ENCODE measurements at regions not wholly inside any gene's neighbourhood (a gene's known extent, or its start where the extent isn't known, plus 50 kb on each side); places are given as distances from the start of the nearest gene placed in this dataset.
"Not testable (repeated sequence)": the region's sequence is repeated elsewhere in the genome, so short reads cannot be mapped to it uniquely, and the experiment has no call there.

DNA sequence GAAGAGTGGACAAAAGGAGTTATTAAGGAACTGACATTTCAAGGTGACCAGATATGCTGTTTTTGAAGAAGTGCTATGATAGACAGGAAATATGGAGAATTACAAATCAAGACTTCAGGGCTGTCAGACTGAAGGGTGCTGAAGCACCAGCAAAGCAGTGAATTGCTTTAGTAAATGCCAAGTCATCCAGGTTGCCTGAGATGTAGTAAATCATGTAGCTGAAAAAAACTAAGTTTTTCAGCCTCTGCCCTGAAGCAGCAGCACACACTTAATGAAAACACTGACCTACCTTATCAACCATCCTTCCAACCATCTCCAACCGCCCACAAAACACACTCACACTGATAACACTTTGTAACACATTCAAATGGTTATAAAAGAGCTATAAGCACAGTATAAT is 110.0 kb downstream of the PRR15 start:
- H3K4me1 Mint-ChIP-seq; POLR2A ChIA-PET; DNase-seq (ENCODE audit: low spot score); H3K9me3 Mint-ChIP-seq; CTCF ChIA-PET; H3K4me3 Mint-ChIP-seq; H3K27ac Mint-ChIP-seq; ATAC-seq; H3K36me3 Mint-ChIP-seq; H3K27me3 Mint-ChIP-seq (ENCODE audit: low read depth): not testable (repeated sequence)

DNA sequence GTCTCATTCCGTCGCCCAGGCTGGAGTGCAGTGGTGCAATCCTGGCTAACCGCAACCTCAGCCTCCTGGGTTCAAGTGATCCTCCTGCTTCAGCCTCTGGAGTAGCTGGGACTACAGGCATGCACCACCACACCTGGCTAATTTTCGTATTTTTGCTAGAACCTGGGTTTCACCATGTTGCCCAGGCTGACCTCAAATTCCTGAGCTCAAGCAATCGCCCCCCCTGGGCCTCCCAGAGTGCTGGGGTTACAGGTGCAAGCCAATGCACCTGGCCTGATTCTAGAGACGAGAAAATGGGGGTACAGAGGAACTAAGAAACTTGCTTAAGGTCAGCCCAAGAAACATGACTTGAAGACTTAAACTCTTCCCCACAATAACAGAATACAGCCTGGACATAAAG is 111.0 kb downstream of the PRR15 start:
- H3K36me3 Mint-ChIP-seq; H3K27ac Mint-ChIP-seq; POLR2A ChIA-PET; H3K27me3 Mint-ChIP-seq (ENCODE audit: low read depth); H3K9me3 Mint-ChIP-seq; H3K4me1 Mint-ChIP-seq; ATAC-seq; H3K4me3 Mint-ChIP-seq; DNase-seq (ENCODE audit: low spot score): not testable (repeated sequence)
- CTCF ChIA-PET = interaction anchor here (0.9 kb wide), 1 partner anchor 39 kb away, joined by 3 read pairs; no protein-coding TSS in a partner anchor

DNA sequence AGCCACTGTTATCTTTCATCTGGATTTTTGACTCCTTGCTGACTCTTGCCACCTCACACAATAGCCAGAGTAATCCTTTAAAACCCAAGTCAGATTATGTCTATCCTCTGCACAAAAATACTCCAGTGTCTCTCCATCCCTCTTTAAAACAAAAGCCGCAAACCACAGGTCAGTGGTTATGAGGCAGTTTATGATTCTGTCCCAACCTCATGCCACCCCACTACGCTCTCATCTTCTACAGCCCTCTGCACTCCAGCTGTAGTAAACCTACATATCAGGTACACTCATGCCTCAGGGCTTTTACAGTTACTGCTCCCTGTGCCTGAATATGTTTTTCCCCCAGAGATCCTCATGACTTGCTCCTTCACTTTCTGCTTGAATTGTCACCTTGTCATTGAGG is 113.6 kb downstream of the PRR15 start:
- H3K27me3 Mint-ChIP-seq (ENCODE audit: low read depth); H3K4me1 Mint-ChIP-seq; POLR2A ChIA-PET; H3K9me3 Mint-ChIP-seq; H3K4me3 Mint-ChIP-seq; ATAC-seq; DNase-seq (ENCODE audit: low spot score); CTCF ChIA-PET; H3K36me3 Mint-ChIP-seq: not testable (repeated sequence)
- H3K27ac Mint-ChIP-seq = peak overlapping the region; percentile 2; the same call in 1 of the 2 replicates

DNA sequence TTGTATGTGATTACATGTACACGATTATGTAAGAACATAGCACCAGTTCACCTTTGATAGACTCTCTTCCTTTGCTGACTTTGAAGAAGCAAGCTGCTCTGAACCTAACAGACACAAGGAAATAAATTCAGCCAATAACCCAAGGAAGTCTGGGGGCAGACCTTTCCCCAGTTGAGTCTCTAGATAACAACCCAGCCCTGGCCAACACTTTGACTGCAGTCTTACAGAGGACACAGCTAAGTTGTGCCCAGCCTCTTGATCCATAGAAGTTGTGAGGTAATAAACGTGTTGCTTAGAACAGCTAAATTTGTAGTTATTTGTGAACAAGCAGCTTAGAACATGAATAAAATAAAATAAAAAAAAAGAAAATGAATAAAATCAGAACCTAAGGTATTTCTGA is 116.3 kb downstream of the PRR15 start:
- DNase-seq (ENCODE audit: low spot score); H3K27ac Mint-ChIP-seq; H3K4me3 Mint-ChIP-seq; CTCF ChIA-PET; ATAC-seq; H3K36me3 Mint-ChIP-seq; H3K9me3 Mint-ChIP-seq; H3K27me3 Mint-ChIP-seq (ENCODE audit: low read depth); POLR2A ChIA-PET: not testable (repeated sequence)
- H3K4me1 Mint-ChIP-seq = peaks cover 13% of the 10 kb centered on the region

DNA sequence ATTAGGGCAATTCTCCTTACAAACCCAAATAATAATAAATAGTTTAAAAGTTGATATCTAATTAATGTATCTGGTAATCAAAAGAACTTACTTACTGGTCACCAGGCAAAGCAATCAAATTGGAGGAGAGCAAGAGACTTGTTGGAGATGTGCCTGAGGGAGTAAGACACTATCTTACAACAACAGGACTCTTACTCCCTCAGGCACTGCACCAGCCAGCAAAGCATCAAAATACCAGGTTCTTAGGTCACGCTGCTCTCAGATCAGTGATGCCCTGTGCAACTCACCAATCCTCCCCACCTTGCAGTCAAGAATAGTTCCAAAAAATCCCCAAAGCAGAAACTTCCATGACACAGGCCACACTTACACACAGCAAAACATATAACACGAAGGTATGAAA is 117.0 kb downstream of the PRR15 start:
- H3K27ac Mint-ChIP-seq; H3K9me3 Mint-ChIP-seq; DNase-seq (ENCODE audit: low spot score); POLR2A ChIA-PET; ATAC-seq; CTCF ChIA-PET; H3K4me3 Mint-ChIP-seq; H3K36me3 Mint-ChIP-seq; H3K27me3 Mint-ChIP-seq (ENCODE audit: low read depth): not testable (repeated sequence)
- peaks cover 13% of the 10 kb centered on the region for H3K4me1 Mint-ChIP-seq

DNA sequence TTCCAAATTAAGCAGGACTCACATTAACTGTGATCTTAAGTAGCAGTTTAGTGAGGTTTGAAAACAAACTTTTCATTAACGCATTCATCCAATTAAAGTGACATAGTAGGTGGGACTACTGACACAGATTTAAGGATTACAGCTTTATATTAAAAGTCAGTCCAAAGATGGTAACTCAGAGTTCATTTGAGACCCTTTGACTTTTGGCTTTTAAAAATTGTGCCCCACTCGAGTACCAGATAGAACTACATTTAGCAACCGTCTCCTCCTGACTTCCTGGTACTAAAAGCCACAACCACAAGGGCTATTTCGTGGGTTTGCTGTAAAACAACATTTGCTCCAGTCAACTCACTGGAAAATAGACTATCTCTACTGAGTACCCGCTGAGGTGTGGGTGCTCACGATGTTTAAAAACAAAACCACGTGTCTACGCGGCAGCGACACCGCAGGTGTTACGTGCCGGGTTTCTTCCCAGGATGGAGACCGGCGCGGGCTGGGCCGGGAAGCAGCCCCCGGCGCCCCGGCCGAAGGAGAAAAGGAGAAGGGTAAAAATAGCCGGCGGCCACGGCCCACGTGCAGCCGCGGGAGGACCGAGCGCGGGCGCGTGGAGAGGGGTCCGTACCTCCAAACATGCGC is 120.6 kb downstream of the PRR15 start:
- ATAC-seq = peak; percentile 18
- POLR2A ChIA-PET = interaction anchor here (0.7 kb wide), 1 partner anchor 52 kb away, joined by 4 read pairs; no protein-coding TSS in a partner anchor
- TF ChIP-seq, protein P1, sequence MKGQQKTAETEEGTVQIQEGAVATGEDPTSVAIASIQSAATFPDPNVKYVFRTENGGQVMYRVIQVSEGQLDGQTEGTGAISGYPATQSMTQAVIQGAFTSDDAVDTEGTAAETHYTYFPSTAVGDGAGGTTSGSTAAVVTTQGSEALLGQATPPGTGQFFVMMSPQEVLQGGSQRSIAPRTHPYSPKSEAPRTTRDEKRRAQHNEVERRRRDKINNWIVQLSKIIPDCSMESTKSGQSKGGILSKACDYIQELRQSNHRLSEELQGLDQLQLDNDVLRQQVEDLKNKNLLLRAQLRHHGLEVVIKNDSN (CRISPR knock-in tag; IDR thresholded peaks at IDR 0.05) = peak; percentile 29; the same call in 1 of the 2 replicates
- TF ChIP-seq, protein P2, sequence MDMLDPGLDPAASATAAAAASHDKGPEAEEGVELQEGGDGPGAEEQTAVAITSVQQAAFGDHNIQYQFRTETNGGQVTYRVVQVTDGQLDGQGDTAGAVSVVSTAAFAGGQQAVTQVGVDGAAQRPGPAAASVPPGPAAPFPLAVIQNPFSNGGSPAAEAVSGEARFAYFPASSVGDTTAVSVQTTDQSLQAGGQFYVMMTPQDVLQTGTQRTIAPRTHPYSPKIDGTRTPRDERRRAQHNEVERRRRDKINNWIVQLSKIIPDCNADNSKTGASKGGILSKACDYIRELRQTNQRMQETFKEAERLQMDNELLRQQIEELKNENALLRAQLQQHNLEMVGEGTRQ (CRISPR knock-in tag; IDR thresholded peaks at IDR 0.05) = peak; percentile 15; the same call in 1 of the 2 replicates
- 0 out of 2 replicates have a peak, but pooled peaks have one; percentile 7 for TF ChIP-seq FOXK1 (CRISPR knock-in tag; IDR thresholded peaks at IDR 0.05)
- CTCF ChIA-PET; H3K9me3 Mint-ChIP-seq; H3K27ac Mint-ChIP-seq; DNase-seq (ENCODE audit: low spot score); H3K36me3 Mint-ChIP-seq: not testable (repeated sequence)
- Mint-ChIP-seq H3K4me1 (peaks cover 10% of the 10 kb centered on the region), H3K4me3 (peak overlapping the region; percentile 82), H3K27me3 (ENCODE audit: low read depth) (peaks cover 14% of the 10 kb centered on the region)

DNA sequence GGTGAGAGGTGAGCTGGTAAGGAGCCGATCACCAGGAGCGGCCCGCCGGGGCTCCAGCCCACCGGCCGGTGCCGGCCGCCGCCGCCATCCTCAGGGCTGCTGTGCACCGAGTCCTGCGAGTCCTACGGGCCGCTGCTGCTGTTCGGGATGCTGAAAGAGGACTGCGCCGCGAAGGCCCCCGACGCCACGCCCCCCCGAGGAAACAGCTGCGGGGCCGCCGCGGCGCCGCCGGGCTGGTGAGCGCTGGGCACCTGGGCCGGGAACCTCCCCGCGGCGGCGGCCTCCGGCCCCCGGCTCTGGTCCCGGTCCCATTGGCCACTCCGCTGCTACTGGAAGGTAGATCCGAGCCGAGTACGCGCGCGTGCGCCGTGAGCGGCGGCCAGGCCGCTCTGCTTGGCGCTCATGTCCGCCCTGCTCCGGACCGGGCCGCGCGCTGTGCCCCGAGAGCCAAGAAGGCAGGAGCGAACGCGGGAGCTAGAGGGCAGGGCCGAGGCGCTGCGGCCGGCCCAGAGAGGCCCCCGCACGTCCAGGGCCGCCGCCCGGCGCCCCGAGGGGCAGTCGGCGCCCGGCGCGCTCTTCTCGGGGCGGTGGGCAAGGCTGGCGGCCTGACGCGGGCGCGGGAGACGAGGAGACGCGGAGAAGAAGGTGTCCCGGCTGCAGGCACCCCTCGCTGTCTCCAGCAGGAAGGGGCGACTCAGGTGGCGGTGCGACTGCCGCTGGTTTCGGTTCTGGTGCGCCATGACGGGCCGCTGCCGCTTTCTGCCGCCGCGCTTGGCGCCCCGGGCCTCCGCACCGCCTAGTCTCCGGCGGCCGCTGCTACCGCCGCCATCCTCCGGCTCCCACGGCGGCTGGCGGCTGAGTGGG is 121.3 kb upstream of the WIPF3 start:
- ATAC-seq (peak; percentile 90), DNase-seq (ENCODE audit: low spot score) (peak; percentile 82)
- CTCF ChIA-PET = no interaction called here
- Mint-ChIP-seq H3K27ac (no peak overlapping the region), H3K4me1 (peaks cover 9% of the 10 kb centered on the region), H3K4me3 (peak overlapping the region; percentile 82), H3K27me3 (ENCODE audit: low read depth) (peaks cover 14% of the 10 kb centered on the region), H3K36me3 (no peaks in the 10 kb centered on the region), H3K9me3 (no peaks in the 10 kb centered on the region)
- POLR2A ChIA-PET = interaction anchor here (0.7 kb wide), 1 partner anchor 53 kb away, joined by 4 read pairs; no protein-coding TSS in a partner anchor
- TF ChIP-seq ZNF138 (CRISPR knock-in tag; conservative IDR thresholded peaks at IDR 0.05) (no peak), EMX1 (CRISPR knock-in tag; IDR thresholded peaks at IDR 0.05) (no peak), FOXJ3 (CRISPR knock-in tag; IDR thresholded peaks at IDR 0.05; ENCODE audit: borderline replicate concordance) (no peak), FOXP1 (CRISPR knock-in tag; IDR thresholded peaks at IDR 0.05; ENCODE audit: borderline replicate concordance) (peak; percentile 29; the same call in 1 of the 2 replicates), ATF1 (CRISPR knock-in tag; IDR thresholded peaks at IDR 0.05) (no peak), NFYB (CRISPR knock-in tag; conservative IDR thresholded peaks at IDR 0.05; ENCODE audit: low read depth) (no peak)
- TF ChIP-seq, protein P3, sequence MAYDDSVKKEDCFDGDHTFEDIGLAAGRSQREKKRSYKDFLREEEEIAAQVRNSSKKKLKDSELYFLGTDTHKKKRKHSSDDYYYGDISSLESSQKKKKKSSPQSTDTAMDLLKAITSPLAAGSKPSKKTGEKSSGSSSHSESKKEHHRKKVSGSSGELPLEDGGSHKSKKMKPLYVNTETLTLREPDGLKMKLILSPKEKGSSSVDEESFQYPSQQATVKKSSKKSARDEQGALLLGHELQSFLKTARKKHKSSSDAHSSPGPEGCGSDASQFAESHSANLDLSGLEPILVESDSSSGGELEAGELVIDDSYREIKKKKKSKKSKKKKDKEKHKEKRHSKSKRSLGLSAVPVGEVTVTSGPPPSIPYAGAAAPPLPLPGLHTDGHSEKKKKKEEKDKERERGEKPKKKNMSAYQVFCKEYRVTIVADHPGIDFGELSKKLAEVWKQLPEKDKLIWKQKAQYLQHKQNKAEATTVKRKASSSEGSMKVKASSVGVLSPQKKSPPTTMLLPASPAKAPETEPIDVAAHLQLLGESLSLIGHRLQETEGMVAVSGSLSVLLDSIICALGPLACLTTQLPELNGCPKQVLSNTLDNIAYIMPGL (CRISPR knock-in tag; IDR thresholded peaks at IDR 0.05) = peak; percentile 71
- TF ChIP-seq, protein P4, sequence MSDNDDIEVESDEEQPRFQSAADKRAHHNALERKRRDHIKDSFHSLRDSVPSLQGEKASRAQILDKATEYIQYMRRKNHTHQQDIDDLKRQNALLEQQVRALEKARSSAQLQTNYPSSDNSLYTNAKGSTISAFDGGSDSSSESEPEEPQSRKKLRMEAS (CRISPR knock-in tag; IDR thresholded peaks at IDR 0.05) = no peak
- TF ChIP-seq, protein P5, sequence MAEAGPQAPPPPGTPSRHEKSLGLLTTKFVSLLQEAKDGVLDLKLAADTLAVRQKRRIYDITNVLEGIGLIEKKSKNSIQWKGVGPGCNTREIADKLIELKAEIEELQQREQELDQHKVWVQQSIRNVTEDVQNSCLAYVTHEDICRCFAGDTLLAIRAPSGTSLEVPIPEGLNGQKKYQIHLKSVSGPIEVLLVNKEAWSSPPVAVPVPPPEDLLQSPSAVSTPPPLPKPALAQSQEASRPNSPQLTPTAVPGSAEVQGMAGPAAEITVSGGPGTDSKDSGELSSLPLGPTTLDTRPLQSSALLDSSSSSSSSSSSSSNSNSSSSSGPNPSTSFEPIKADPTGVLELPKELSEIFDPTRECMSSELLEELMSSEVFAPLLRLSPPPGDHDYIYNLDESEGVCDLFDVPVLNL (CRISPR knock-in tag; IDR thresholded peaks at IDR 0.05; ENCODE audit: borderline replicate concordance, low read depth) = no peak
